ENCODE measurements at regions not wholly inside any gene's neighbourhood (a gene's known extent, or its start where the extent isn't known, plus 50 kb on each side); places are given as distances from the start of the nearest gene placed in this dataset.

DNA sequence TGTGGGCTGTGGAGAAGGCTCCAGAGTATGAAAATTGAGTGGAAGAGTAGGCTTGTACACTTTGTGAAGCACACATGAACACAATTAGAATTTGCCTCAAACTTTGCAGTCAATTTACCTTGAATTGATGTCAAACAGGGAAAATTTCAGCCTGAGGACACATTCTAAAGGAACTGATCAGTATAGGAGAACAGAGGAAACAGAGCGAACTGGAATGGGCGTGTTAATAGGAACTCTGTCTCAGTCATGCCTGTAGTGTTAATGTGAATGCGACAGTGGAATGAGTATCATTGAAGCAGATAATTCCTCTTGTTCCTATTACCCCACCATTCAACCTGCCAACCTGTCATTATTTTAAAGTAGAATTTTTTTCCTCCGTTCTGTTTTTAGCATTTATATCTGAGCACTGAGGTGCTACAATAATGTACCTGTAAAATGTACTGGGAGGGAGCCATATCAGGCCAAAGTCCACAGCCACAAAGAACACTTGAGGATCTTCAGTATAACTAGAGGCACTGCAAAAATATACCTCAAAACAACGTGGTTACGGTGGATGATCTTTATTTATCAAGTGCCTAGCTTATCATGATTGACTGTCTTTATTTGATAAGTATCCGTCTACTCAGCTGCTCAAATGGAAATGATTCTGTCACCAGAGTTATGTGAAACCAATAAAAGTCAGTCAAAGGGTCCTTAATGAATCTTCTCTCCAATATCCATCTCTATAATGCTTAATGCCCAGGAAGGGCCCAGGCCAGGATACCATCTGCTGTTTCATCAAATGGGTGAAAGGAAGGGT, 125.3 kb upstream of the STMND1 start:
- TF ChIP-seq FOXJ3 (CRISPR knock-in tag; IDR thresholded peaks at IDR 0.05) (no peak), SIN3A (IDR thresholded peaks at IDR 0.05; ENCODE audit: borderline replicate concordance, low read depth, low read length) (no peak), TCF12 (IDR thresholded peaks at IDR 0.05) (no peak), NRF1 (IDR thresholded peaks at IDR 0.05; ENCODE audit: low read depth, low read length) (no peak)
- TF ChIP-seq, protein P1, sequence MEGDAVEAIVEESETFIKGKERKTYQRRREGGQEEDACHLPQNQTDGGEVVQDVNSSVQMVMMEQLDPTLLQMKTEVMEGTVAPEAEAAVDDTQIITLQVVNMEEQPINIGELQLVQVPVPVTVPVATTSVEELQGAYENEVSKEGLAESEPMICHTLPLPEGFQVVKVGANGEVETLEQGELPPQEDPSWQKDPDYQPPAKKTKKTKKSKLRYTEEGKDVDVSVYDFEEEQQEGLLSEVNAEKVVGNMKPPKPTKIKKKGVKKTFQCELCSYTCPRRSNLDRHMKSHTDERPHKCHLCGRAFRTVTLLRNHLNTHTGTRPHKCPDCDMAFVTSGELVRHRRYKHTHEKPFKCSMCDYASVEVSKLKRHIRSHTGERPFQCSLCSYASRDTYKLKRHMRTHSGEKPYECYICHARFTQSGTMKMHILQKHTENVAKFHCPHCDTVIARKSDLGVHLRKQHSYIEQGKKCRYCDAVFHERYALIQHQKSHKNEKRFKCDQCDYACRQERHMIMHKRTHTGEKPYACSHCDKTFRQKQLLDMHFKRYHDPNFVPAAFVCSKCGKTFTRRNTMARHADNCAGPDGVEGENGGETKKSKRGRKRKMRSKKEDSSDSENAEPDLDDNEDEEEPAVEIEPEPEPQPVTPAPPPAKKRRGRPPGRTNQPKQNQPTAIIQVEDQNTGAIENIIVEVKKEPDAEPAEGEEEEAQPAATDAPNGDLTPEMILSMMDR (IDR thresholded peaks at IDR 0.05), result no peak
